RWPE1 (cell line): ENCODE measurements at regions not wholly inside any gene's neighbourhood (a gene's known extent, or its start where the extent isn't known, plus 50 kb on each side); places are given as distances from the start of the nearest gene placed in this dataset.

Experiments
- CTCF ChIA-PET: fragments of 350-600 bp; sonication (Branson Sonifier 250); formaldehyde crosslinking; extraction: SDS; loops from one replicate; lab custom pipeline; 2021; lab: Yijun Ruan, JAX
- POLR2A ChIA-PET: fragments of 400-600 bp; formaldehyde crosslinking; extraction: SDS; loops from one replicate; lab custom pipeline; 2020; ENCODE audit warnings: antibody characterized with exemption; ENCODE audit not compliant: low non-redundant PET; lab: Yijun Ruan, JAX
- DNase-seq: peaks from one replicate; pipeline ENCODE4 v3.0.0; 2012; ENCODE audit warnings: low spot score
- H3K27ac ChIP-seq: fragments of 450-650 bp; 2 replicates; pipeline ENCODE4 v1.5.1; 2017
- CTCF ChIP-seq: fragments of 450-650 bp; conservative IDR thresholded peaks from 2 replicates; pipeline ENCODE4 v1.5.1; 2017; ENCODE audit warnings: low read depth, mild to moderate bottlenecking

GRCh38 chr4:117640836-117641235, 393.4 kb upstream of the NDST3 start:
- TF ChIP-seq CTCF: no peak
- DNase-seq: no peak
- CTCF ChIA-PET: no interaction called here
- no peak overlapping the region for H3K27ac ChIP-seq
- POLR2A ChIA-PET: no interaction called here

GRCh38 chr4:117641519-117641918, 392.8 kb upstream of the NDST3 start:
- H3K27ac ChIP-seq: no peak overlapping the region
- ChIA-PET CTCF (no interaction called here), POLR2A (no interaction called here)
- TF ChIP-seq CTCF: no peak
- DNase-seq: no peak

GRCh38 chr4:117654079-117654478, 380.2 kb upstream of the NDST3 start:
- ChIA-PET POLR2A (no interaction called here), CTCF (no interaction called here)
- DNase-seq: no peak
- TF ChIP-seq CTCF: no peak
- H3K27ac ChIP-seq: no peak overlapping the region

- TF ChIP-seq CTCF: no peak
- ChIA-PET CTCF (no interaction called here), POLR2A (no interaction called here)
- H3K27ac ChIP-seq: no peak overlapping the region
- DNase-seq: no peak
These were observed 373.6 kb upstream of the NDST3 start for GRCh38 chr4:117660668-117661067.

- ChIA-PET CTCF (no interaction called here), POLR2A (no interaction called here)
- no peak overlapping the region for H3K27ac ChIP-seq
- no peak for TF ChIP-seq CTCF
- no peak for DNase-seq
These were observed 372.9 kb upstream of the NDST3 start for GRCh38 chr4:117661091-117662072.

- POLR2A ChIA-PET: no interaction called here
These were observed 369.4 kb upstream of the NDST3 start for GRCh38 chr4:117664706-117665444.

More at GRCh38 chr4:117664706-117665444, 369.4 kb upstream of the NDST3 start:
- no peak for DNase-seq
- no peak overlapping the region for H3K27ac ChIP-seq
- CTCF ChIA-PET: no interaction called here
- TF ChIP-seq CTCF: no peak
